H1 (cell line): ENCODE measurements at regions not wholly inside any gene's neighbourhood (a gene's known extent, or its start where the extent isn't known, plus 50 kb on each side); places are given as distances from the start of the nearest gene placed in this dataset.
A peak's percentile ranks its signal among the peaks of the same experiment; 100 is the strongest.

Source experiments
- BCL11A ChIP-seq, 2 experiments: IDR thresholded peaks; one replicate each; pipeline ENCODE4 v1.6.1; 2011; ENCODE audit warnings: low read depth in 2 of 2, low read length in 2 of 2, mild to moderate bottlenecking in 2 of 2
- CBX8 ChIP-seq: fragments of 300-800, 300-1000 bp; sonication (generic); IDR thresholded peaks from 2 replicates; pipeline ENCODE4 v1.7.1; 2016; ENCODE audit warnings: low read depth, low read length, borderline replicate concordance
- EZH2 ChIP-seq: fragments of 200-600 bp; sonication (generic); IDR thresholded peaks from 2 replicates; pipeline ENCODE4 v1.7.1; 2012; ENCODE audit warnings: low read depth, mild to moderate bottlenecking, moderate library complexity, low read length, inconsistent platforms; ENCODE audit not compliant: severe bottlenecking
- FOSL1 ChIP-seq: IDR thresholded peaks from 2 replicates; pipeline ENCODE4 v1.6.1; 2011; ENCODE audit warnings: mild to moderate bottlenecking, low read depth, low read length, moderate library complexity; ENCODE audit not compliant: insufficient read depth
- GTF2F1 ChIP-seq: IDR thresholded peaks from 2 replicates; pipeline ENCODE4 v1.6.1; 2012; ENCODE audit warnings: low read depth, low read length, improper control_type of control experiment, borderline replicate concordance
- MAFK ChIP-seq: IDR thresholded peaks from 2 replicates; pipeline ENCODE4 v1.6.1; 2012; ENCODE audit warnings: low read depth, mild to moderate bottlenecking, improper control_type of control experiment, low read length
- PHF8 ChIP-seq: fragments of 200-600 bp; sonication (generic); conservative IDR thresholded peaks from 2 replicates; pipeline ENCODE4 v1.7.1; 2012; ENCODE audit warnings: low read depth, mild to moderate bottlenecking, inconsistent platforms, low read length, moderate library complexity
- POU5F1 ChIP-seq: IDR thresholded peaks from 2 replicates; pipeline ENCODE4 v1.6.1; 2011; ENCODE audit warnings: low read depth, mild to moderate bottlenecking, low read length, moderate library complexity
- RAD21 ChIP-seq, 2 experiments: IDR thresholded peaks in 1 of 2; conservative IDR thresholded peaks in 1 of 2; 2 replicates each; pipeline ENCODE4 v1.6.1; 2011; ENCODE audit warnings: low read depth in 2 of 2, low read length in 2 of 2, improper control_type of control experiment in 1 of 2, inconsistent platforms in 1 of 2, mild to moderate bottlenecking in 1 of 2, moderate library complexity in 1 of 2
- SAP30 ChIP-seq: fragments of 300-600 bp; sonication (generic); IDR thresholded peaks from 2 replicates; pipeline ENCODE4 v1.7.1; 2012; ENCODE audit warnings: low read length, moderate library complexity, mild to moderate bottlenecking, inconsistent platforms; ENCODE audit not compliant: insufficient read depth, insufficient replicate concordance
- SP2 ChIP-seq: IDR thresholded peaks from 2 replicates; pipeline ENCODE4 v1.6.1; 2012; ENCODE audit warnings: mild to moderate bottlenecking, low read length, inconsistent platforms
- SRF ChIP-seq: IDR thresholded peaks from 2 replicates; pipeline ENCODE4 v1.6.1; 2011; ENCODE audit warnings: mild to moderate bottlenecking, low read depth, low read length, moderate library complexity

DNA sequence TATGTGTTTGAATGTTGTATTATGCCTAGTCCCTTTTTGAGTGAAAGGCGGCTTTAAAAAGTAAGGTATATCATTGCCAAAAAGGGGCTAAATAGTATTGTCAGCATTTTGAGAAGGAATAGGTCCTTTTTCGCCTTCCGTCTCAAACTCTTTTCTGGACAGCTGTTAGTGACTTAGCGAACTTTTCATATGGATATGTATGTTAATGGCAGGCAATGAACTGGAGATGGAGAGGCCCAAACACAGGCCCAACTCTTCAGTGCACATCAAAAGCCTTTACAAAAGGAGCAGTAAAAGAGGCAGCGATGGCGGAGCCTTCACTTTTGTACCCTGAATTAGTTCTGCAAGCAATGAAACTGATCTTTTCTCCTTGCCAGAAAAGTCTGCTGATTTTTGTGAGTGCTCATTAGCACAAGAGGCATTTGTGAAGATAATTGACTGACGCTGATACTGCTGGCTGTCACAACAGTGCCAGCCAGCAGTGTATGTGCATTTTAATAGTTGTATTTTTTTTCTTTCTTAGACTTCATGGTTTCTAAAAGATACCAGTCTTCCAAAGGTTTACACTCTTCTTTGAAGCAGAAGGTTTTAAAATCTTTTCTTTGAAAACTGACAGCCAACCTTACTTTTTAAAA, 243.7 kb upstream of the SP8 start (continued):
- TF ChIP-seq BCL11A (IDR thresholded peaks at IDR 0.05; ENCODE audit: low read depth in 2 of 2, low read length in 2 of 2) (no peak), PHF8 (no peak), CBX8 (no peak), POU5F1 (0 out of 2 replicates have a peak, but pooled peaks have one; percentile 68), SP2 (no peak), SRF (no peak), SAP30 (no peak), FOSL1 (no peak), GTF2F1 (no peak), MAFK (peak; percentile 66), EZH2 (no peak), RAD21 (IDR thresholded peaks at IDR 0.05 in 1 of 2, conservative IDR thresholded peaks at IDR 0.05 in 1 of 2; ENCODE audit: low read depth in 2 of 2, low read length in 2 of 2) (no peak)
- TF ChIP-seq, all 59 proteins: peak for 7
